Stimulated activated CD4-positive, alpha-beta T cell treated with anti-CD3 and anti-CD28 coated beads, Interleukin-15, amount 100 ng/mL, for 48 hours (primary cell): ENCODE measurements at regions not wholly inside any gene's neighbourhood (a gene's known extent, or its start where the extent isn't known, plus 50 kb on each side); places are given as distances from the start of the nearest gene placed in this dataset.

Experiments used
- DNase-seq, 2 donors: peaks; one replicate each; pipeline ENCODE4 v3.0.0-alpha.2; 2020; ENCODE audit warnings: low read depth in 2 of 2

DNA sequence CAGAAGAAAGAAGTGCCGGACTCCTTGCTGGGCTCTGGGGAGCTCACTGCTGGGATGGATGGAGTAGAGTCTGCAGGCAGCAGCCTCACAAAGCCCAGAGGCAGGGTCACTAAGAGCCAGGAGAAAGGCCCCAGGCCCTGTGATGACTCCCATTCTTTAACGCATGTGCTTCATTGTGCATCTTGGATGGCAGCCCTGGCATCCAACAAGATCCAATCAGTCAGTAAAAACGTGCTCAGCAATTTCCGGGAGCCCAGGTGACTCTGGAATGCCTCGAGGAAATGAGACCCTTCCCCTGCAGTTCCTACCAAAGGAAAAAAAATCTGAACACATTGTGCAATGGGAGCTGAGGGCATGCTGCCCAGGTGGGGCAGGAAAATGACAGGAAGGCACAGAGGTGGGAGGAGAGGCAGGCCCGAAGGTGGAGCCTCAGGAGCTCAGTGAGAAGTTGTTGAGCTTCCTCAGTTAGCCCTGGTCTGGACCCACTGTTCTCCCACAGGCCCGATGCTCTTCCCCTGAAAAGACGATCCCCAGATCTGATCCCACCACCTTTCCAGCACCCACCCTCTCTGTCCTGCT is 60.7 kb upstream of the TMEM72 start:
- DNase-seq = no peak

DNA sequence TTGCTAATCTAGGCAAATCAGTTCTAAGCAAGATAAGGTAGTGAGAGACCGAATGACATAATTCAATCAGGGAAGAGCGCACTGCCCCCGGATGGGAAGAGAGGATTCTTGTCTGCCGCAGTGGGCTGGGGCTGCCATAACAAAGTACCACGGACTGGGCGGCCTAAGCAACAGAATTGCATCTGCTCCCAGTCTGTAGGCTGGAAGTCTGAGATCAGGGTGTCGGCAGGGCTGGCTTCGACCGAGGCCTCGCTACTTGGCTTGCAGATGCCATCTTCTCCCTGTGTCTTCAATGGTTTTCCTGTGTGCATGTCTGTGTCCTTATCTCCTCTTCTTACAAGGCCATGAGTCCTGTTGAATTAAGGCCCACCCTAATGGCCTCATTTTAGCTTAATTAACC is 59.7 kb upstream of the TMEM72 start:
- no peak for DNase-seq

- no peak for DNase-seq
Measured at GRCh38 chr10:44851881-44852280, 59.3 kb upstream of the TMEM72 start.

DNA sequence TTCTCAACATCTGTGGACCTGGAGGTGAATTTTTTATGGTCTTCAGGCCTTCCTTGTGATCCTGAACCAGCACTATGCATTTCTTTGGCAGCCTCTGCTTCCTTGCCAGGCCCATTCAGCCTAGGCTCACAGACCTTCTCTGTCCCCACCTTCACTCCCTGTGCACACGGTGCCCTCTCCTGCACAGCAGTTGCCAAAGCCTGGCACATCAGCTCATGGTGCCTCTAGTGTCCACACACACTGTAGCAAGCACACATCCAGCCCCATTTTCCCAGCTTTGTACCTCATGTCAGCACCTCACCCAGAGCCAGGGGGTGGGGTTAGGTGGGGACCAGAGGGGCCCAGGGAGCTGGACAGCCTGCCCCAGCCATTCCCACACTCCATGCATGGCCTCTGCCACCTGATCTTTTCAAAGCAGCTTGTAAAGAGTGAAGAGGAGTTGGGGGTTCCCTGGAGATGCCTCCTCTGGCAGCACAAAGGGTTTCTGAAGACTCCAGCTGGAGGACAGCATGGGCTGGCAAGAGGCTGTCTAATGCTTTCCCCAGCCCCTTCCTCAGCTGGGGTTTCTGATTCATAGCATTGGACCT is 57.9 kb upstream of the TMEM72 start:
- DNase-seq = no peak

GRCh38 chr10:44853796-44854195 is 57.3 kb upstream of the TMEM72 start:
- DNase-seq = no peak

DNA sequence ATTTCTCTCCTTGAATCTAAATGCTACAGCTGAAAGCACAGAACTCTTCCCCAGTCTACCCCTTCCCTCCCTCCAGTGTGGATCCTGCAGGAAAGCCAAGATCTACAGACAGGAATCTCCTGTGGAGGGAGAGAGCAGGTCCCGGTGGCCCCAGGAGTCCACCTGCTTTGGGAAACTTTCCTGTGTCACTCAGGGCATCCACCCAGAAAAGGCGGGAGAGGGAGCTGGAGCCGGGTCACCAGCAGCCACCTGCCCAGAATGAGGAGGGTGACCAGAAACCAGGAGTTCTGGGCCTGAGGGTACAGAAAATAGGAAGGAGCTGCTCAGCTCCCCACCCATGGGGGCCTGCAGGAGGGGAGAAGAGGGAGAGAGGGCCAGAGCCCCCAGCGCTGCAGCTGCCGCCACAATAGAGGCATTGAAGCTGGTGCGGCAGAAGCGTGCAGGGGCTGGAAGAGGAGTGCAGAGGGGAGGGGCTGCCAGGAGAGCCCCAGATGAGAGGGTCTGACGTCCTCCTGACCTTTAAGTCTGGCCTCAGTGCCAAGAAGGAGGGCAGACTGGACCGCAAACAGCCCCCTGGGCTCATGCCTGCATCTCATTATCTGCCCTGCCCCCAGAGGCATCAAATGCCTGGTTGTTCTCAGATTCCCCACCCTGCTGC is 56.3 kb upstream of the TMEM72 start:
- DNase-seq = no peak

- DNase-seq = no peak
Measured at GRCh38 chr10:44856696-44857095, 54.4 kb upstream of the TMEM72 start.

GRCh38 chr10:44857363-44858016 is 53.6 kb upstream of the TMEM72 start:
- DNase-seq = peak; percentile 25 to 51

- DNase-seq = no peak
Measured at GRCh38 chr10:44858017-44858371, 53.1 kb upstream of the TMEM72 start.

DNA sequence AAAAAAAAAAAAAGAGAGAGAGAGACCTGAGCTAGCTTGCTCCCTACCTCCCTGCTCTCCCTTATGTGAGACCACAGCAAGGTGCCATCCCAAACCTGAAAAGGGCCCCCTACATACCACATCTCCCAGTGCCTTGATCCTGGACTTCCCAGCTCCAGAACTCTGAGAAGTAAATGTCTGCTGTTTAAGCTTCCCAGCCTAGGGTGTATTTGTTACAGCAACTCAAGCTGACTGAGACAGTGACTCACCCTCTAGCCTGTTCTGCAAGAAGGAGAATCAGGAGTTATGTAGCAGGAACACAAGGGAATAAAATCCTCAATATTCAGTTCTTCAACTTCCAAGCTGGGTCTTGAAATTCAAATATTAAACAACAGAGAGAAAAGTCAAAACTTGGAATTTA is 52.1 kb upstream of the TMEM72 start:
- no peak for DNase-seq

DNA sequence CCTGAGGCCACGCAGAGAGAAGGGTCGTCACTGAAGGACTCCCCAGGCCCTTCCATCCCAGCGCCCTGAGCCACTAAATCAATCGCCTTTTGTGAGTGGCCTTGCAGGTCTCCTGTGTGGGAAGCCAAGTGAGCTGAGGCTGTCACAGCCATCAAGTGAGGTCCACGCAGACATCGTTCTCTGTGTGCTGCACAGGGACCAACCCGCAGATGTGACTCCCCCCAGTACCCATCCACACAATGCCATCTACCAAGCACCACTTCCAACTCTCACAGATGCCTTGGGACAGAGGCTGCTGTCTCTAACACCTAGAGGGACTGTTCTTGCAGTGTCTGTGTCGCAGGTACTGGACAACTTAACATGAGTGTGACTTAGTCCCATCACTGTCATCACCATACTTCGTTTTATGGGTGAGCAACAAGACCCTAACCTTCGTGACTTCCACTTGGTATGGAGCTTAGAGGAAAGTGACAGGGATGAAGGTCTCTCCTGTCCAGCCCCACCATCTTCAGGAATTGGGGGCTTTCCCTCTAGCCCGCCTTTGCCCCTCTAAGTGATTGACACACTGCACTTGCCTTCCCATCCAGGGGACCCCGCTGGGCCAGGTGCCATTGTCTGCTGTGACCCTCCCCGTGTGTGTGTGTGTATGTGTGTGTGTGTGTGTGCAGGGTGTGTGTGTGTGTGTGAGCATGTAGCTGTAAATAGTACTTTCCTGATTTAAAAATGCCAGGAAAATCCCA is 51.4 kb upstream of the TMEM72 start:
- DNase-seq = no peak

DNA sequence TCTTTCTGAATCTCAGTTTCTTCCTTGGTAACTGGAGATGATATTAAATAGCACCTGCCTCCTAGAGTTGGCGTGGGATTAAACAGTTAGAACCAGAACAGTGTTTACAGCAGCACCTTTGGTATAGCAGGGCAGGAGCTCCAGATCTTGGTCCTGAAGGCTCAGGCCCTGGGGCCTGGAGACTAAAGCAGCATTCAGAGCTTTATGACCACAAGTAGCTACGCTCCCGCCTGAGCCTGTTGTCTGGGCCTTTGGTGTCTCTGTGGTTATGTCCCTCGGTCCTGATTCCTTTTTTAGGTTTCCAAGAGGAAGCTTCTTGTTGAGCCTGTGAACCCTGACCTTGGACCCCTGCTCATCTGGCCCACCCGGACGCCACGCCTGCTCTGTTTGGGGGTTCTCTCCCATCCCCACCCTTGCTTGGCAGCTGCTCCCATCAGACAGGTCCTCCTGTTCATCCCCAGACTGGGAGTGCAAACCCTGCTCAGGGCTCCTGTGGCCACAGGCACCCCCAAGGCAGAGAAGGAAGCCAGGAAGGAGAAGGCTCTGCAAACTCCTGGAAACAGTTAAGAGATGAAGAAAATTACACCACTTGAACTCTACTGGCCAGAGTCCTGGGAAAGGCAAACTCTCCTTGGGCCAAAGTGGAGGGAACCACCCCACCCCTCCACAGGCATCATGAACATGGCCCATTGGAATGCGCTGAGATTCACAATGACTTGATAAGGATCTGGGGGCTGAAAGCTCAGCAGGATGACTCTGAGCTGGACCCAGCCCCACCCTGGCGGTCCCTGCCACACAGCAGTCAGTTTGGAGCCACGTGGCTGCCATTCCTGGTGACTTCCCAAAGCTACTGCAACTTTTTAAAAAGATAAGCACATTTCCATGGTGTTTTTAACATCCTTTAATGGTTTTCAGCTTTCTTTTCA is 50.1 kb upstream of the TMEM72 start:
- no peak for DNase-seq
